CD14-positive monocyte (primary cell): ENCODE measurements at regions not wholly inside any gene's neighbourhood (a gene's known extent, or its start where the extent isn't known, plus 50 kb on each side); places are given as distances from the start of the nearest gene placed in this dataset.

Experiments
- DNase-seq, 3 donors: peaks; one replicate each; pipeline ENCODE4 v3.0.0-alpha.2; 2011 to 2022
- H2AFZ ChIP-seq: 2 replicates; pipeline ENCODE4 v1.6.0; 2012; ENCODE audit warnings: mild to moderate bottlenecking, low read depth, low read length, inconsistent platforms; ENCODE audit not compliant: insufficient read depth, poor library complexity, severe bottlenecking
- H3K27ac ChIP-seq, 2 donors: 1 replicate in 1 of 2; 2 replicates in 1 of 2; pipeline ENCODE4 v1.5.1; 2012 to 2013; ENCODE audit warnings: low read length in 2 of 2, control low read depth in 1 of 2, inconsistent platforms in 1 of 2, low read depth in 1 of 2, mild to moderate bottlenecking in 1 of 2
- H3K27me3 ChIP-seq, 2 donors: one replicate each; pipeline versions ENCODE4 v1.6.0 to v1.6.1; 2011 to 2013; ENCODE audit warnings: low read length in 2 of 2; ENCODE audit not compliant: control insufficient read depth in 2 of 2, insufficient read depth in 2 of 2
- H3K36me3 ChIP-seq, 2 donors: replicated peaks in 1 of 2; 1 replicate in 1 of 2; 2 replicates in 1 of 2; pipeline versions ENCODE4 v1.5.1 to v1.6.1; 2012 to 2013; ENCODE audit warnings: low read length in 2 of 2, control low read depth in 1 of 2, inconsistent platforms in 1 of 2, mild to moderate bottlenecking in 1 of 2; ENCODE audit not compliant: insufficient read depth in 2 of 2, control insufficient read depth in 1 of 2
- H3K4me1 ChIP-seq, 2 donors: 1 replicate in 1 of 2; 2 replicates in 1 of 2; pipeline versions ENCODE4 v1.5.1 to v1.6.1; 2012 to 2013; ENCODE audit warnings: low read length in 2 of 2, control low read depth in 1 of 2, inconsistent platforms in 1 of 2, mild to moderate bottlenecking in 1 of 2, moderate library complexity in 1 of 2; ENCODE audit not compliant: insufficient read depth in 2 of 2, control insufficient read depth in 1 of 2
- H3K4me2 ChIP-seq: replicated peaks from 2 replicates; pipeline ENCODE3; 2012; ENCODE audit warnings: low read length, moderate library complexity, mild to moderate bottlenecking; ENCODE audit not compliant: poor library complexity, severe bottlenecking; ENCODE audit errors: extremely low read depth
- H3K4me3 ChIP-seq, 3 experiments: fragments of 200-600 bp in 1 of 3; sonication (generic) in 1 of 3; replicated peaks in 1 of 3; 1 replicate in 2 of 3; 2 replicates in 1 of 3; pipeline ENCODE4 v1.5.1; 2011 to 2013; ENCODE audit warnings: low read length in 3 of 3, mild to moderate bottlenecking in 3 of 3, control low read depth in 2 of 3, low read depth in 2 of 3, inconsistent platforms in 1 of 3, moderate library complexity in 1 of 3
- H3K79me2 ChIP-seq: 2 replicates; pipeline ENCODE4 v1.6.0; 2012; ENCODE audit warnings: mild to moderate bottlenecking, control low read depth, inconsistent platforms, low read length, moderate library complexity; ENCODE audit not compliant: insufficient read depth
- H3K9ac ChIP-seq: 2 replicates; pipeline ENCODE4 v1.6.0; 2017; ENCODE audit warnings: low read length, mild to moderate bottlenecking; ENCODE audit not compliant: insufficient read depth, poor library complexity, severe bottlenecking
- H3K9me3 ChIP-seq, 2 donors: replicated peaks in 1 of 2; 1 replicate in 1 of 2; 2 replicates in 1 of 2; pipeline versions ENCODE4 v1.5.1 to v1.6.1; 2012 to 2013; ENCODE audit warnings: low read length in 2 of 2, control low read depth in 1 of 2; ENCODE audit not compliant: control insufficient read depth in 1 of 2, insufficient read depth in 1 of 2
- H4K20me1 ChIP-seq: 2 replicates; pipeline ENCODE4 v1.6.0; 2012; ENCODE audit warnings: mild to moderate bottlenecking, low read length, control low read depth, moderate library complexity; ENCODE audit not compliant: insufficient read depth
- H3K27ac Mint-ChIP-seq, 7 donors: one replicate each; pipeline ENCODE4 v1.8.0; 2020; ENCODE audit warnings: mild to moderate bottlenecking in 7 of 7, mixed read lengths in 7 of 7, moderate library complexity in 6 of 7, inconsistent platforms in 2 of 7
- H3K27me3 Mint-ChIP-seq, 3 donors: one replicate each; pipeline ENCODE4 v1.8.0; 2021 to 2022; ENCODE audit warnings: low read depth in 3 of 3, mild to moderate bottlenecking in 3 of 3, mixed read lengths in 3 of 3, moderate library complexity in 3 of 3, inconsistent platforms in 1 of 3
- H3K36me3 Mint-ChIP-seq, 2 donors: one replicate each; pipeline ENCODE4 v1.8.0; 2020; ENCODE audit warnings: mixed read lengths in 2 of 2, inconsistent platforms in 1 of 2, mild to moderate bottlenecking in 1 of 2
- H3K4me1 Mint-ChIP-seq: one replicate; pipeline ENCODE4 v1.8.0; 2020; ENCODE audit warnings: mild to moderate bottlenecking, mixed read lengths
- H3K4me3 Mint-ChIP-seq, 2 donors: one replicate each; pipeline ENCODE4 v1.8.0; 2020; ENCODE audit warnings: mild to moderate bottlenecking in 2 of 2, mixed read lengths in 2 of 2, moderate library complexity in 1 of 2
- H3K9me3 Mint-ChIP-seq, 7 donors: one replicate each; pipeline ENCODE4 v1.8.0; 2020 to 2022; ENCODE audit warnings: mixed read lengths in 7 of 7, mild to moderate bottlenecking in 6 of 7, moderate library complexity in 6 of 7, inconsistent platforms in 2 of 7
- WGBS: methylation state at CpG from one replicate; pipeline ENCODE4 v1.1.5; 2013; ENCODE audit warnings: missing lambda C conversion rate; ENCODE audit not compliant: insufficient coverage; 5-methylcytosine and 5-hydroxymethylcytosine counted together
- intact Hi-C, 2 donors: fragments of 100-400 bp; cut with micrococcal nuclease; formaldehyde crosslinking; loops; one replicate each; pipeline versions ENCODE4 v1.15.0 to v1.15.1; 2023
- TF ChIP-seq, protein P1 (sequence below): fragments of 200-600 bp; IDR thresholded peaks from one replicate; pipeline ENCODE4 v1.8.0; 2022; ENCODE audit warnings: antibody characterized with exemption, mild to moderate bottlenecking

DNA sequence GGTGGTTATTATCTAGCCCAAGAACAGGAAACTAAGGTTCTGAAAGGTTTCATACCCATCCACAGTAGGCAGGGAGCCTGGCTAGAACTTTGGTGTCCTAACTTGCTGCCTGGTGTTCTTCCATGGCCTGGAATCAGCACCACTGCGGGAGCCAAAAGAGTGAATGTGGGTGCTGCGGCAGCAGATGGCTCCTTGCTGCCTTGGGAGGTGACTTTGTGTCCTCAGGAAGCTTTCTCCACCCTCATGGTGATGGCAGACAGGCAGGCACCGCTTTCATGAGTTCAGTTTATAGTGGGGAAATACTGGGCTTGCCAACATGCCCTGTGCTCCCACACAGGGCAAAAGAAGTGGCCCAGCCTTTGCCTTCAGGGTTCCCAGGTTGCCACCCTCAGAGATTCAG lies 385.2 kb downstream of the BCL11A start:
- TF ChIP-seq, protein P1, sequence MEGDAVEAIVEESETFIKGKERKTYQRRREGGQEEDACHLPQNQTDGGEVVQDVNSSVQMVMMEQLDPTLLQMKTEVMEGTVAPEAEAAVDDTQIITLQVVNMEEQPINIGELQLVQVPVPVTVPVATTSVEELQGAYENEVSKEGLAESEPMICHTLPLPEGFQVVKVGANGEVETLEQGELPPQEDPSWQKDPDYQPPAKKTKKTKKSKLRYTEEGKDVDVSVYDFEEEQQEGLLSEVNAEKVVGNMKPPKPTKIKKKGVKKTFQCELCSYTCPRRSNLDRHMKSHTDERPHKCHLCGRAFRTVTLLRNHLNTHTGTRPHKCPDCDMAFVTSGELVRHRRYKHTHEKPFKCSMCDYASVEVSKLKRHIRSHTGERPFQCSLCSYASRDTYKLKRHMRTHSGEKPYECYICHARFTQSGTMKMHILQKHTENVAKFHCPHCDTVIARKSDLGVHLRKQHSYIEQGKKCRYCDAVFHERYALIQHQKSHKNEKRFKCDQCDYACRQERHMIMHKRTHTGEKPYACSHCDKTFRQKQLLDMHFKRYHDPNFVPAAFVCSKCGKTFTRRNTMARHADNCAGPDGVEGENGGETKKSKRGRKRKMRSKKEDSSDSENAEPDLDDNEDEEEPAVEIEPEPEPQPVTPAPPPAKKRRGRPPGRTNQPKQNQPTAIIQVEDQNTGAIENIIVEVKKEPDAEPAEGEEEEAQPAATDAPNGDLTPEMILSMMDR = no peak
- Mint-ChIP-seq H3K27me3 (peaks cover 0 to 2% (median under 1%) of the 10 kb centered on the region in 3 donors), H3K27ac (no peak overlapping the region), H3K9me3 (peaks cover 0 to 2% (median 0%) of the 10 kb centered on the region in 7 donors), H3K4me3 (no peak overlapping the region), H3K4me1 (no peaks in the 10 kb centered on the region), H3K36me3 (no peaks in the 10 kb centered on the region)
- DNase-seq = no peak
- Histone ChIP-seq H3K36me3 (no peaks in the 10 kb centered on the region), H3K9ac (no peak overlapping the region), H3K9me3 (no peaks in the 10 kb centered on the region), H2AFZ (no peak overlapping the region), H3K4me1 (no peaks in the 10 kb centered on the region), H3K4me3 (no peak overlapping the region), H3K4me2 (no peak overlapping the region), H3K79me2 (no peaks in the 10 kb centered on the region), H4K20me1 (no peaks in the 10 kb centered on the region), H3K27ac (no peak overlapping the region), H3K27me3 (no peaks in the 10 kb centered on the region)
- 100% methylated on average over 2 of the region's 3 CpGs for WGBS
- intact Hi-C loops = no loop called here

DNA sequence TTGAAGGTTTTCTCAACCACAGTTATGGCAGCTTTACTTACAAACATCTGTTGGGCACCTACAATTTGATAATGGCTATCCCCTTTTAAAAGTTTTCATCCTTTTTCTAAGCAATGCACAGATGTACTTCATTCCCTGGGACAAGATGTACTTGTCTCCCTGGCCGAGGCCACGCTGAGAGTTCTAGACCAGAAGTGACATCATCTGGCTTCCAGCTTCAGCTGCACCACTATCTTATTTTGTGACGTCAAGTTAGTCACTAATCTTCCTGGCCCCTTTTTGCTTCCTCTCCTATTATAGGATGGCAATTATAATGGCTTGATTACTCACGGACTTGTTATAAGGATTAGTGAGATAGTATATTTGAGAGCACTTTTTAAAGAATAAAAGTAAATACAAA lies 386.4 kb downstream of the BCL11A start:
- 100% methylated on average over 2 of the region's 4 CpGs for WGBS
- DNase-seq = no peak
- intact Hi-C loops = no loop called here
- H2AFZ ChIP-seq = no peak overlapping the region
- no peaks in the 10 kb centered on the region for H3K27me3 ChIP-seq
- peaks cover 0 to 2% (median 0%) of the 10 kb centered on the region in 7 donors for H3K9me3 Mint-ChIP-seq
- H3K27ac ChIP-seq = no peak overlapping the region
- peaks cover 0 to 2% (median 0%) of the 10 kb centered on the region in 3 donors for H3K27me3 Mint-ChIP-seq
- no peaks in the 10 kb centered on the region for H3K4me1 ChIP-seq
- H3K9ac ChIP-seq = no peak overlapping the region
- H3K36me3 Mint-ChIP-seq = no peaks in the 10 kb centered on the region
- no peaks in the 10 kb centered on the region for H3K9me3 ChIP-seq
- no peak overlapping the region for H3K4me2 ChIP-seq
- no peaks in the 10 kb centered on the region for H3K4me1 Mint-ChIP-seq
- no peak overlapping the region for H3K27ac Mint-ChIP-seq
- H4K20me1 ChIP-seq = no peaks in the 10 kb centered on the region
- H3K4me3 Mint-ChIP-seq = no peak overlapping the region
- TF ChIP-seq, protein P1 = no peak
- H3K79me2 ChIP-seq = no peaks in the 10 kb centered on the region
- no peak overlapping the region for H3K4me3 ChIP-seq
- no peaks in the 10 kb centered on the region for H3K36me3 ChIP-seq
